Umbilical cord (tissue), 1 donor: ENCODE measurements at regions not wholly inside any gene's neighbourhood (a gene's known extent, or its start where the extent isn't known, plus 50 kb on each side); places are given as distances from the start of the nearest gene placed in this dataset.
"Not testable (repeated sequence)": the region's sequence is repeated elsewhere in the genome, so short reads cannot be mapped to it uniquely, and the experiment has no call there.

ENCODE experiments used
- DNase-seq: peaks from one replicate; pipeline ENCODE4 v3.0.0-alpha.2; 2015; ENCODE audit warnings: low spot score

DNA sequence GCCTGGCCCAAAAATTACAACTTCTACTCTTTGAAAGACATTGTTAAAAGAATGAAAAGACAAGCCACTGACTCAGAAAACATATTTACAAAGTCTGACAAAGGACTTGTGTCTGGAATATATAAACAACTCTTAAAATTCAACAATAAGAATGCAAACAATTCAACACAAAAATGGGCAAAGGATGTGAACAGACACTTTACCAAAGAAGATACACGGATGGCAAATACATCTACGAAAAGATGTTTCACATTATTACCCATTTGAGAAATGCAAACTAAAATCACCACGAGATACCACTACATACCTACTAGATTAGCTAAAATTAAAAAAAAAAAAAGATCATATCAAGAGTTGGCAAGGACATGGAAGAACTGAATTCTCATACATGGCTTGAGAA, 80.8 kb upstream of the METRNL start:
- DNase-seq: no peak

DNA sequence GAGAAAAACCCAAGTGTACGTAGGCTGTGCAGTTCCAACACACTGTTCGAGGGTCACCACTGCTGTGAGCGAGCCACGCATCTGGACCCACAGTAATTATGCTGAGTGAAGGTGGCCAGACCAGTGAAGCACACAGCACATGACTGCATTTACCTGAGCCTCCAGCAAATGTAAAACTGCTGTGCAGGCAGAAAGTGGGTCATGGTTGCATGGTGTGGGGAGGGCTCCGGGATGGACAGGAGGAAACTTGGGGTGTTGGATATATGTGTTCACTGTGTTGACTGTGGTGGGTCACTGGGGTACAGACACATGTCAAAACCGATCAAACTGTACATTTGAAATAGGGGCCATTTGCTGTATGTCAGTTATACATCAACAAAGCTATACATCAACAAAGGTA, 78.7 kb upstream of the METRNL start:
- DNase-seq: no peak

DNA sequence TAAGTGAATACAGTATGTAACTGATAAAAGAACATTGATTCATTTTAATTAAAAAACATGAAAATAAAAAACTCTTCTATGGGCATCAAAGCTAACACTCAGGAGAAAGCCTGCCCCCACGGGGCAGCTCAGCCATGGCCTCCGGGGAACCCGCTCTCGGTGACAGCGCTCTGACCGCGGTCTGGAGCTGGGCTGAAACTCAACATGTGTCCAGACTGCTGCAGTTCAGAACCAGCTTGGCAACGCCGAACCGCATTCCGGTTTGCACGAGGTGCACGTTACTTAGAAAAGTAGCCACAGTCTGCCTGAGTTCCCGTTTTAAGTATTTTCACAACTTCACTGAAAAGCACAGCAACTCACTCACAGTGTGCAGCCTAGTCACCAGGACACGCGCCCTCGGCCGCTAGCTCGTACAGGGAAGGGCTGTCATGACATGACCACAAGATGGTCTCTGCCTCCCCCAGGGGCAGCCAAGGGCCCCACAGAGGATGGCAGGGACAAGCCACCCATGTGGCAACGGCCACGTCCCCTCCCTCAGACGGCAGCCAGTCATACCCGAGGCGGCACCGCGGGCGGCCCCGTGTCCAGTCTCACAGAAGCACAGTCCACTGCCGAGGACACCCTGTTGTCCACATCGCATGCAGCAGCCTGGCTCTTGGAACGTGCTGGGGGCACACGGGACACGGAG, 77.1 kb upstream of the METRNL start:
- no peak for DNase-seq

DNA sequence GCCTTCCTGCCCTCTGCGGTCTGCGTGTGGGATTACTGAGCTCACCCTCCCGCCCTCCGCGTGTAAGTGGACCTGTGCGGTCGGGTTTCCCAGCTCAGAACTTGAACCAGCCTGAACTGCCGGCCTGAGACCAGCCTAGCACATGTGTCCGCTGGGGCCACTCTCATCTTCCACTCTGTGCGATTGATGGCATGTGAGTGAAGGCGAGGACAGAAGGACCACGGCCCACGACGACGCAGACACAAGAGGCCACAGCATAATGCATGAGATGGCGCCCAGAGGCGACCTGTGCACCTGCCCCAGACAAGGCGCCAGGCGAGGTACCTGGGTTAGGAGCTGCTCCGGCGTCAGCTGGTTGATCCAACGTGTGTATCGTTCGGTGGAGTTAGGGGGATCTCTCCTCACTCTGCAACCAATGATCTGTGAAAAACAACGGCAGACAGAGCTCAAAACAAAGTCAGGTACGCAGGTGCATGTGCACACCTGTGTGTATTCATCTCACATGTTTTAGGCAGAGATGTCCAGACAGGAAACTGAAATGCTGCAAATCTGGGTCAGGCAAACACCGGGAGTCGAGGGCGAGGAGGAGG, 74.5 kb upstream of the METRNL start:
- DNase-seq: no peak

DNA sequence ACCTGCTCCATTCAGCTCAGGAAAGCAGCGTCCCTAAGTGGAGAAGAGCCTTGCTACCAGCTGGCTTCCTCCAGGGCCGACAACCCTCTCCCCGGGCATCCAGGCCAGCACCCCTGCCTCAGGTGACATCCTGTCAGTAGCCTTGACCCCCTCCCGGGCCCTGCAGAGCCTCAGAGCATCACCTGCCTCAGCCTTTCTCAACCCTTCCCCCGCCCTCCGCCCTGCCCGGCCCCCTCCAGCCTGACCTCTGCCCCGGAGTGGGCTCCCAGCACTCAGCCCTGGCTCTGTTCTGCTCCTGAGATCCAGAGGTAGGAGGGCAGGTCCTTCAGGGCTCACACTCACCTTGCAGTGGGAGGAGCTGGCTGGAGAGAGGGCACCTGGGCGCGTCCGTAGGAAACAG, 73.8 kb upstream of the METRNL start:
- DNase-seq: no peak

DNA sequence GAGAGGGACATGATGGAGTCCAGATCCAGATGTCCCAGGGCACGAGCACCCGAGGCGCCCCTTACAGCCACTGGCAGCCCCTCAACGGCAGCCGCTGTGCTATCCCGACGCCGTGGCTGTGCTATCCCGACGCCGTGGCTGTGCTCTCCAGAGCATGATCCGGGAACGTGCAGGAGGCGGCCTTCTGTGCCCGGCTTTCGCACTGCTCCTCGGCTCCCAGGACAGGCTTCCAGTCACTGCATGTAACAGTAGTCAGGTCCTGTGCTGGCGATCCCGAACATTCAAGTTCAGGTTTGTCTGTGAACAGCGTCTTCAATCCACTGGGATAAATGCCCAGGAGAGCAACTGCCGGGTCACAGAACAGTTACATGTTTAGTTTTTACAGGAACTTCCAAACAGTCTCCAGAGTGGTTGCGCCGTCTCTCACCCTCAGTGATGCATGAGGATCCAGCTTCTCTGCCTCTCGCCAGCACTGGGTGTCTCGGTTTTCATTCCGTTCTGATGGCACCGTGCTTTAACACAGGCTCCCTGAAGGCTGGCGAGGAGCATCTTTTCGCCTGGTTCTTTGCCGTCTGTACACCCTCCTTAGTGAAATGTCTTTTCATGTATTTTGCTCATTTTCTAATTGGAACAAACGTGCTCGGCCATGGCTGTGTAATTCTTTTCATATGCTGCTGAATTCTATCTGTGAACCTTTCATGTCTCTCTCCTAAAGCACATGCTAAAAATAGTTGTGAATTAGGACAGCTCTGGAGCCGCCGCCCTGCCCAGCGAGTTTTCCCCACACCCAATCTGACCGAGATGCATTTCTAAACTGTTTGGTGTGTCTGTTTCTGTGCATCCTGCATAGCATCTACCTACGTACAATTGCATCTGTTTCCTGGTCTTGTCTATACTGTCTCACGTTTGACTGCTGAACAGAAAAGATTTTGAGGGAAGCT, 72.6 kb upstream of the METRNL start:
- peak; percentile 78 for DNase-seq

DNA sequence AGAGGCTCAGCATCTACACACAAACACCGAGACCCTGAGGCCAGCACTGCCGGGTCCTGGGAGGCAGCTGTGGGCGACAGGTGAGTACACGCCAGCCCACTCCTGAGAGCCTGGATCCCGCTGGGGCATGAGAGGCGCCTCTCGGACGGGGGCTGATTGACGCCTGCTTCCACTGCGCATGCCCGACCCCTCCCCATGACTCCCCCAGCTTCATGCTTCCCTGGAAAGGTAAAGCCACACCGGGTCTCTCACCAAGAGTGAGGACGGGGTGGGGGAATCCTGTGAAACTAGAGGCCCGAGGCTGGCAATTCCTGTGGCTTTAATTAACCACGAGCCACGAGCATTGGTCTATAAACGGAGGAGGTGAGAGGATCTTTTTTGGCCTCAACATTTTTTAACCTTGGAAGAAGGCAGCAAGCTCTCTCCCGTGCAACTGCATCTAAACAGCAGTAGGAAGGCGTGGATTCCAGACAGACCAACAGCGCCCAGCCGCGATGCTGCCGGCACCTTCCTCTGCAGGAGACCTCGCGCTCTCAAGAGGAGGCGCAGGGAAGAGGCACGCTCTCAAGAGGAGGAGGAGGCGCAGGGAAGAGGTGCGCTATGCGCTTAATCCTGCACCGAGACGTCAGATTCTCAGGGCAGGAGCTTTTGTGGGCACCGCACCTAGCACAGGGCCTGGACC, 71.8 kb upstream of the METRNL start:
- no peak for DNase-seq

DNA sequence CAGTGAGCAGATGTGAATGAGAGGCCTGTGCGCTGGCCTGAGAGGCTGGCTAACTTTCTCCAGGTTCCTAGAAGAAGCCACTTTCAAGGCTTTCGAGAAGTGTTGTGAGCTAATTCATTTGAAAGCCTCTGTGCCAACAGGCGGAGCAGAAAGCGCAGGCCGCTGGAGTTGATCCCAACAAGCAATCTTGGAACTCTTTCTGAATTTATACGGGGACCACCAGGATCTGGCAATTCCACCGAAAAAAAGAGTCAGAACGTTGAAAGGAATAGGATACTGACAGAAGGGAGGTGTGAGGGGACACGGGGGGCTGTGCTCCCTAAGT, 71.3 kb upstream of the METRNL start:
- DNase-seq: no peak

DNA sequence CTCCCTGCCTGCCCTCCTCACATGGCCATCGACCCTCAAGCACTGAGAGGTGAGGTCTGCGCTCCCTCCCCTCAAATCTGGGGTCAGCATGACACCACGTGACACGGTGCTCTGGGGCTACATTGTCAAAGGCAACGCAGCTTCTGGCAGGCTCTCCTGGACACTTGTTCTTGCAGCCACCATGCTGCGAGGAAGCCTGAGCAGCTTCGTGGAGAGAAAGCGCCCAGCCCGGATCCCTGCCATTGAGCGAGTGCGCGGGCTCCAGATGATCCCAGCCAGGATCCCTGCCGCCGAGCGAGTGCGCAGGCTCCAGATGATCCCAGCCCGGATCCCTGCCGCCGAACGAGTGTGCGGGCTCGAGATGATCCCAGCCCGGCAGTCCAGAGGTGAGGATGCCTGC, 70.9 kb upstream of the METRNL start:
- DNase-seq: no peak

DNA sequence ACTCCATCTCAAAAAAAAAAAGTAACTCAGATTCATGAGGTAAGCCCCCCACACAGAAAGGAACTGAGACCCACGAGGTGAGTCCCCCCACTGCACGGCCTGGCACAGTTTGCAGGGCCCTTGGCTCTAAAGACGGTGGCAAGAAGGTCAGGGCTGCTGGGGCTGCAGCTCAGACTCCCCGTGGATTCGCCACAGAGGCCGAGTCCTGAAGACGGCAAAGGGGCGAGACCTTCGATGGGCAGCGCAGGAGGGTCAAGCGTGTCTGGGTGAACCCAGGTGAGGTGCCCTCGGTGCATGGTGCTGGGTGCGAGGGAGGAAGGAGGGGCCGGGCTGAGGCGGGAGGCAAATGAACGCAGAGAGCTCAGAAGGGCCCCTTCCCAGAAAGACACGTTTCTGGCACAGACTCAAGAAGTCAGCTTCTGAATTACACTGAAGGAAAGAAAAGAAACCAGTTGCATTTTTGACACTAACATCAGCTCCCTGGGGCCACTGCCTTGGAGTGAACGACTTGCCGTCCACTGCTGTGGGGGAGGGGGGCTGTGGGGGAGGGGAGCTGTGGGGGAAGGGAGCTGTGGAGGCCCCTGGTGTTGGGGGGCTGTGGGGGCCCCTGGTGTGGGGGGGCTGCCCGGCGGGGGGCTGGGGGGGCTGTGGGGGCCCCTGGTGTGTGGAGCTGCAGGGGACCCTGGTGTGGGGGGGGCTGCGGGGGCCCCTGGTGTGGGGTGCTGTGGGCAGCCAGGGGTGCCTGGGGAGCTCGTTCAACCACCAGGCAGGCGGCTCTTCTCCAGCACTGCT, 69.8 kb upstream of the METRNL start:
- peak; percentile 8 for DNase-seq

DNA sequence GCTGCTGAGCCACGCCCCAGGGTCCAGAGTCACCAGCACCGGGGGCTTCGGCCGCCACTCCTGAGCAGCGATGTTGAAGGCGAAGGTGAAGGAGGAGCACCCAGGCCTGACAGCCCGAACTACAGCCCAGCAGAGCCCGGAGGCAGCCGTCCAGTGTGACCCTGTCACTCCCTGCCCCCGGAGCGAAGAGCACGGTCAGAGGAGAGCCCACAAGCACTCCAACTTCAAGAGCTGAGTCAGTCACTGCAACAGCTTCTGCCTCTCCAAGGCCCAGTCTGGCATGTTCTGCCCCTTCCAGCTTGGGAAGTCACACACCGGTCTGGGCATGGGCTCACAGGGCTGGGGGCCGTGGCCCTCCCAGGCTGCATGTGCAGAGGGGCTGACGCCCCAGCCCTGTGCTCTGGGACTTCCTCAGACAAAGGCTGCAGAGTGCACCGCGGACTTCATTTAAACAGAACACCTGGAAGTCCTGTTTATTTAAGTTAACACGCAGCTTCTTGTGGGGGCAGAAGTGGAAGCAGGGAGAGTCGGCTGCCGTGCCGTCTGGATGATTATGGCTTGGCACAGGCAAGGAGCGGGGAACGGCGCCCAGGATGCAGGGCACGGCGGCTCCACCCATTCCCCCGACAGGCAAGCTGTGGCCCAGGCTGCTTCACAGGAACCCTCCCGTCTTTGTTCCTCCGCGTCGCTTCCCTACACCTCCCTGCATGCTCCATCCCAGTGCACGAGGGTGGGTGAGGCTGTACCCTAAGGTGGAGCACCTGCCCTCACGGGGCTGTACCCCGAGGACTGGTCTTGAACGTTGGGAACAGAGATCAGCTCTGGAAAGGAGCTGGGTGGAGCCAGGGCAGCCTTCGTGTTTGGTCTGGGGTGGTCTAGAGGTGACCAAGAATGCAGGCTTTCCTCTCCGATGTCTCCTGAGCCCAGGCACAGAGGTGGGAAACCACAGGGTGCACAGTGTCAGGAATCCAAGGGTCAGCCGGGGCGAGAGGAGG, 68.9 kb upstream of the METRNL start:
- no peak for DNase-seq

DNA sequence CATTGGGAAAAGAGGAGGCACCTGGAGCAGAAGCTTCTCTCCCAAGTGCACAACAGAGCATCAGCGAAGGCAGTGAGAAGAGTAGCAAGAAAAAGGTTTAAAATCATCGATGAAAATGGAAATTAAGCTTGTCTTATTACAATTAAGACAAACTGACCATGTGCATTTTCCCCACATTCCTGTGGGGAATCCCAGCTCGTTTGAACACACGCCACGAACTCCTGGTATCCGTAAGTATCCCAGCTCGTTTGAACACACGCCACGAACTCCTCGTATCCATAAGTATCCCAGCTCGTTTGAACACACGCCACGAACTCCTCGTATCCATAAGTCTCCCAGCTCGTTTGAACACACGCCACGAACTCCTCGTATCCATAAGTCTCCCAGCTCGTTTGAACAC, 67.7 kb upstream of the METRNL start:
- not testable (repeated sequence) for DNase-seq

DNA sequence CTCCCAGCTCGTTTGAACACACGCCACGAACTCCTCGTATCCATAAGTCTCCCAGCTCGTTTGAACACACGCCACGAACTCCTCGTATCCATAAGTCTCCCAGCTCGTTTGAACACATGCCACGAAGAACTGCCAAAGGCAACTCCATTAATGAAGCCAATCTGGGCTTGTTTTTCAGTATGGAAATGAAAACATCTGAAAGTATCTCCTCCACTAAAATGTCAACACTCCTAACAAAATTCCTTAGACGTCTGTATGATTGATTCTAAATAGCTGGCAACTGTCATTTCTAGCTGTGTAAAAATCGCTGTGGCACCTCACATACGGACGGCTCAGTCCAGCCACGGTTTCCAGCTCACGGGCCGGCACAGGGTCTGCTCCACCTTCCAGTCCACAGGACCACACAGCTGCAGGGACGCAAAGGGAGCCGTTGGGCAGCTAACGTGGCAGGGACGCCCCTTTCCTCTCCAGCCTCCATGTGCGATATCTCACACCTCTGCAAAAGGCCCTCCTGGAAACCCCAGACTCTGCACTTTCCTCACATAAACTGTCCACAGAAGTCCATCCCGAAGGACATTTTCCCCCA, 67.1 kb upstream of the METRNL start:
- DNase-seq: no peak

DNA sequence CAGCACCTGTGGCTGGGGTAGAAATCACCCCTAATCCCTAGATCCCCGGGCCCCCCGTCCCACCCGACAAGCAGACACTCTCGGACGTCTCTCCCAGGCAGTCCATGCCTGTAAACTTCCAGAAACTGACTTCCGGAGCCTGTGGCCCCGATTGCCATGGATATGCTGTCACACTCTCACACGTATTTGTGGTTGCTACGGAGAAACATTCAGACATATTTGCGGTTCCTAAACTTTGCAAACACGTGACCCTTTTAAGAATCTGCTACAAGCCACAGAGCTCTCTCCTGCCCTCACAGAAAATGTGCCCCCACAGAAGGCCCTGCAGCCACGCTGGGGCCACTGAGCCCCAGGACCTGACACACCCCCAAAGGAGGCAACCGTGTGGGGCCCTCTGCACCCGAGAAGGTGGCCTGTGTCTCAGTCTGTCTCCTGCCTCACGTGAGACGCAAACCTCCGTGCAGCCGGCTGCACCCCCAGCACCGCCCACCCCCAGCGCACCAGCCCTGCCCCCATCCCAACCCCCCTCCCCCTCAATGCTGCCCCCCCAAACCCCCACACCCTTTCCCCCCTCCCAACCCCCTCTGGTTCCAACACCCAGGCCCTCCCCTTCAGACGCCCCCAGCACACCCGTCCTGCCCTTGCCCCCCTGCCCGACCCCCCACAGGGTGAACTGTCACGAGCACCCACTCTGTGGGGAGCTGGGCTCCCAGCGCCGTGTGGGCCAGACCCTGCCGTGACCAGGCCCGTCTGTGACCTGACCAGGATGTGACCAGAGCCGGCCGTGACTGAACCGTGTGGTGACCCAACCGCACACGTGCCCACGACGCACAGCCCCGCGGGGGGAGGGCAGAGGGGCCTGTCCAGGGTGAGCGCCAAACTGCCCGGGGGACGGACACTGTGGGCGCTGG, 66.3 kb upstream of the METRNL start:
- no peak for DNase-seq

DNA sequence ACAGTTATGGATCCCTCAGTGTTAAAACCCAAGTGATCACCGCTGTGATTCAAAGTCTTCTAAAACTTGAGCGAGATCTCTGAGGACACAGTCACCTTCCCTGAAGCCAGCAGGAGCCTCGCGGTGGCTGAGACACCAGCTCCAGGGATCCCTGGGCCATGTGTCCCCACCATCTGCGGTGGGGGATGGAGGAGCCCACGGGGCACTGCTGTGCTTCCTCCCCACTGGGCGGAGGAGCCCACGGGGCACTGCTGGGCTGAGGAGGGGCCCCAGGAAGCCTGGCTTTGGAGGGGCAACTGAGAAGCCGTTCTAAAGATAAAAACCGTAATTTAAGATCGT, 65.7 kb upstream of the METRNL start:
- no peak for DNase-seq

DNA sequence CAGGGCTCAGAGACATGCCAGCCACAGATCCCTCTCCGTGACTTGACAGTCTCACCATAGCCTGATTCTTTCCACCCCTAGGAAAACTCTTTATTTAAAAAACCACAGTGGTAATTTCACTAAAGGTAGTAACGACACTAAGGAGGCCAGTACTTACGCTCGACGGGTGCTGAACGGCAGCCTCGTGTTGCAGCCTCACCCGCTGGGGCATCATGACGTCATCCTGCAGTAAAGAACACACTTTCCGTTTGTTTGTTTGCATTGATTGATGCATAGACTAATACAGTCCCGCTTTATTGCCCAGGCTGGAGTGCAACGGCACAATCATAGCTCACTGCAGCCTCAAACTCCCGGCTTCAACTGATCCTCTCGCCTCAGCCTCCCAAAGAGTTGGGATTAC, 65.1 kb upstream of the METRNL start:
- DNase-seq: no peak

DNA sequence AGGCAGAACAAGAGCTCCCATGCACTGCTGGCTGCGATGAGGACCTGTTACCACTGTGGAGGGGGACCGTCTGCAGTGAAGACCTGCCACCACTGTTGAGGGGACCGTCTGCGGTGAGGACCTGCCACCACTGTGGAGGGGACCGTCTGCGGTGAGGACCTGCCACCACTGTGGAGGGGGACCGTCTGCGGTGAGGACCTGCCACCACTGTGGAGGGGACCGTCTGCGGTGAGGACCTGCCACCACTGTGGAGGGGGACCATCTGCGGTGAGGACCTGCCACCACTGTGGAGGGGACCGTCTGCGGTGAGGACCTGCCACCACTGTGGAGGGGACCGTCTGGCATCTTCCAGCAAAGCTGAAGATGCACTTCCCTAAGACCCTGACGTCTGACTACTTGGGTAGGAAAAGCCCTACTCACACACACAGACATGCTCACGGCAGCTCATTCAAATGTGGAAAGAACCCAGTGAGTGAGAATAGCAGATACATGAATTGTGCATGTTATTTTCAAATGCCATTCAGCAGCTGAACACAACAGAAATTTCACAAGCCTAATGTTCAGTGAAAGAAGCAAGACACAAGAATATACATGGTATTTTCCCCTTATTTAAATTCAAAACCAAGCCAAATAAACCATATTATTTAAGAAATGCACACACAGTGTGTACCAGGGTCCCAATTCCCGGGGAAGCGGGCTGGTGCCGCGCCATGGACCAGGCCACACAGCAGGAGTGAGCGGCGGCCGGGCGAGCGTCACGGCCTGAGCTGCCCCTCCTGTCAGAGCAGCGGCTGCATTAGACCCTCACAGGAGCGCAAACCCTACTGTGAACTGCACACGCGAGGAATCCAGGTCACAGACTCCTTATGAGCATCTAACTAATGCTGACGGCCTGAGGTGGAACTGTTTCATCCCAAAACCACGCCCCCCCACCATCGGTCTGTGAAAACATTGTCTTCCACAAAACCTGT, 64.2 kb upstream of the METRNL start:
- no peak for DNase-seq
